IMR-90 (cell line): ENCODE measurements at regions not wholly inside any gene's neighbourhood (a gene's known extent, or its start where the extent isn't known, plus 50 kb on each side); places are given as distances from the start of the nearest gene placed in this dataset.
A peak's percentile ranks its signal among the peaks of the same experiment; 100 is the strongest.

Experiments
- BHLHE40 ChIP-seq: fragments of 150-350 bp; IDR thresholded peaks from 2 replicates; pipeline ENCODE4 v1.6.1; 2016; ENCODE audit warnings: mild to moderate bottlenecking, low read depth, low read length
- CEBPB ChIP-seq: IDR thresholded peaks from 2 replicates; pipeline ENCODE4 v1.6.1; 2012; ENCODE audit warnings: low read depth, low read length, improper control_type of control experiment
- CTCF ChIP-seq: conservative IDR thresholded peaks from 2 replicates; pipeline ENCODE4 v1.5.1; 2012; ENCODE audit warnings: mild to moderate bottlenecking, low read depth, low read length, improper control_type of control experiment
- FOS ChIP-seq: fragments of 150-350 bp; IDR thresholded peaks from 2 replicates; pipeline ENCODE4 v1.6.1; 2016; ENCODE audit warnings: low read depth, low read length
- MXI1 ChIP-seq: IDR thresholded peaks from 2 replicates; pipeline ENCODE4 v1.6.1; 2012; ENCODE audit warnings: low read depth, mild to moderate bottlenecking, low read length, moderate library complexity, borderline replicate concordance
- POLR2A ChIP-seq: IDR thresholded peaks from 2 replicates; pipeline ENCODE4 v1.6.1; 2012; ENCODE audit warnings: mild to moderate bottlenecking, low read depth, low read length
- RFX5 ChIP-seq: IDR thresholded peaks from 2 replicates; pipeline ENCODE4 v1.8.0; 2012; ENCODE audit warnings: low read depth, mild to moderate bottlenecking, low read length, moderate library complexity

GRCh38 chr11:103604310-103604709 lies 432.1 kb upstream of the DDI1 start:
- no peak for TF ChIP-seq CTCF
- TF ChIP-seq BHLHE40: no peak
- peak; percentile 84 for TF ChIP-seq CEBPB
- no peak for TF ChIP-seq RFX5
- no peak for TF ChIP-seq POLR2A
- no peak for TF ChIP-seq FOS
- TF ChIP-seq MXI1: no peak
